WTC11 (cell line): ENCODE measurements at regions not wholly inside any gene's neighbourhood (a gene's known extent, or its start where the extent isn't known, plus 50 kb on each side); places are given as distances from the start of the nearest gene placed in this dataset.

ENCODE experiments used
- AFF4 ChIP-seq: sonication (generic); formaldehyde crosslinking; IDR thresholded peaks from 2 replicates; pipeline ENCODE4 v1.8.1; 2023; ENCODE audit warnings: mild to moderate bottlenecking, missing genetic modification reagents, borderline replicate concordance
- E2F1 ChIP-seq: sonication (generic); formaldehyde crosslinking; IDR thresholded peaks from 2 replicates; pipeline ENCODE4 v1.8.0; 2022; ENCODE audit warnings: mild to moderate bottlenecking, missing genetic modification reagents
- E2F4 ChIP-seq: sonication (generic); formaldehyde crosslinking; IDR thresholded peaks from 2 replicates; pipeline ENCODE4 v1.8.1; 2022; ENCODE audit warnings: low read depth, mild to moderate bottlenecking, moderate library complexity, missing genetic modification reagents, borderline replicate concordance
- EMX1 ChIP-seq: fragments of 250-450 bp; sonication (Bioruptor Pico); IDR thresholded peaks from 2 replicates; pipeline ENCODE4 v1.8.0; 2021; ENCODE audit warnings: mild to moderate bottlenecking
- FOXJ3 ChIP-seq: sonication (generic); formaldehyde crosslinking; IDR thresholded peaks from 2 replicates; pipeline ENCODE4 v1.9.0; 2021; ENCODE audit warnings: missing genetic modification reagents, mild to moderate bottlenecking, borderline replicate concordance
- MLX ChIP-seq: sonication (generic); formaldehyde crosslinking; IDR thresholded peaks from 2 replicates; pipeline ENCODE4 v1.8.1; 2023; ENCODE audit warnings: mild to moderate bottlenecking, missing genetic modification reagents, moderate library complexity
- OVOL2 ChIP-seq: fragments of 250-450 bp; sonication (Bioruptor Pico); IDR thresholded peaks from 2 replicates; pipeline ENCODE4 v1.9.0; 2021; ENCODE audit warnings: mild to moderate bottlenecking, borderline replicate concordance
- SMAD3 ChIP-seq: sonication (generic); formaldehyde crosslinking; IDR thresholded peaks from 2 replicates; pipeline ENCODE4 v1.8.0; 2022; ENCODE audit warnings: missing genetic modification reagents, mild to moderate bottlenecking, borderline replicate concordance
- SP1 ChIP-seq: sonication (generic); formaldehyde crosslinking; conservative IDR thresholded peaks from 2 replicates; pipeline ENCODE4 v1.8.1; 2022; ENCODE audit warnings: missing genetic modification reagents
- USF2 ChIP-seq: sonication (generic); formaldehyde crosslinking; IDR thresholded peaks from 2 replicates; pipeline ENCODE4 v1.8.1; 2023; ENCODE audit warnings: mild to moderate bottlenecking, missing genetic modification reagents, moderate library complexity
- ZNF121 ChIP-seq: sonication (generic); formaldehyde crosslinking; IDR thresholded peaks from 2 replicates; pipeline ENCODE4 v1.8.0; 2023; ENCODE audit warnings: missing genetic modification reagents
- ZNF263 ChIP-seq: sonication (generic); formaldehyde crosslinking; IDR thresholded peaks from 2 replicates; pipeline ENCODE4 v1.8.1; 2022; ENCODE audit warnings: low read depth, mild to moderate bottlenecking, moderate library complexity, missing genetic modification reagents
- TF ChIP-seq, protein P1 (sequence below): fragments of 200-600 bp; IDR thresholded peaks from 2 replicates; pipeline ENCODE4 v1.8.0; 2022; ENCODE audit warnings: antibody characterized with exemption

GRCh38 chr11:97269527-97269926 lies 879.7 kb downstream of the JRKL start:
- TF ChIP-seq ZNF121 (CRISPR knock-in tag), result no peak
- no peak for TF ChIP-seq AFF4 (CRISPR knock-in tag)
- no peak for TF ChIP-seq E2F1 (CRISPR knock-in tag)
- no peak for TF ChIP-seq E2F4
- TF ChIP-seq, protein P1, sequence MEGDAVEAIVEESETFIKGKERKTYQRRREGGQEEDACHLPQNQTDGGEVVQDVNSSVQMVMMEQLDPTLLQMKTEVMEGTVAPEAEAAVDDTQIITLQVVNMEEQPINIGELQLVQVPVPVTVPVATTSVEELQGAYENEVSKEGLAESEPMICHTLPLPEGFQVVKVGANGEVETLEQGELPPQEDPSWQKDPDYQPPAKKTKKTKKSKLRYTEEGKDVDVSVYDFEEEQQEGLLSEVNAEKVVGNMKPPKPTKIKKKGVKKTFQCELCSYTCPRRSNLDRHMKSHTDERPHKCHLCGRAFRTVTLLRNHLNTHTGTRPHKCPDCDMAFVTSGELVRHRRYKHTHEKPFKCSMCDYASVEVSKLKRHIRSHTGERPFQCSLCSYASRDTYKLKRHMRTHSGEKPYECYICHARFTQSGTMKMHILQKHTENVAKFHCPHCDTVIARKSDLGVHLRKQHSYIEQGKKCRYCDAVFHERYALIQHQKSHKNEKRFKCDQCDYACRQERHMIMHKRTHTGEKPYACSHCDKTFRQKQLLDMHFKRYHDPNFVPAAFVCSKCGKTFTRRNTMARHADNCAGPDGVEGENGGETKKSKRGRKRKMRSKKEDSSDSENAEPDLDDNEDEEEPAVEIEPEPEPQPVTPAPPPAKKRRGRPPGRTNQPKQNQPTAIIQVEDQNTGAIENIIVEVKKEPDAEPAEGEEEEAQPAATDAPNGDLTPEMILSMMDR, result 0 out of 2 replicates have a peak, but pooled peaks have one; percentile 45
- no peak for TF ChIP-seq FOXJ3 (CRISPR knock-in tag)
- TF ChIP-seq OVOL2 (CRISPR knock-in tag), result no peak
- TF ChIP-seq MLX (CRISPR knock-in tag), result no peak
- no peak for TF ChIP-seq SP1 (CRISPR knock-in tag)
- no peak for TF ChIP-seq ZNF263
- no peak for TF ChIP-seq EMX1 (CRISPR knock-in tag)
- no peak for TF ChIP-seq USF2 (CRISPR knock-in tag)
- no peak for TF ChIP-seq SMAD3 (CRISPR knock-in tag)
